ENCODE measurements at regions not wholly inside any gene's neighbourhood (a gene's known extent, or its start where the extent isn't known, plus 50 kb on each side); places are given as distances from the start of the nearest gene placed in this dataset.

- intact Hi-C loops (cut with DNase I): no loop called here
- DNase-seq (ENCODE audit: missing footprints) (no peak), ATAC-seq (no peak)
Observed at GRCh38 chr11:35073691-35074419, 65.1 kb upstream of the CD44 start.

GRCh38 chr11:35076201-35077100 is 62.5 kb upstream of the CD44 start:
- DNase-seq (ENCODE audit: missing footprints): no peak
- intact Hi-C loops (cut with DNase I): no loop called here
- ATAC-seq: peak; percentile 48

DNA sequence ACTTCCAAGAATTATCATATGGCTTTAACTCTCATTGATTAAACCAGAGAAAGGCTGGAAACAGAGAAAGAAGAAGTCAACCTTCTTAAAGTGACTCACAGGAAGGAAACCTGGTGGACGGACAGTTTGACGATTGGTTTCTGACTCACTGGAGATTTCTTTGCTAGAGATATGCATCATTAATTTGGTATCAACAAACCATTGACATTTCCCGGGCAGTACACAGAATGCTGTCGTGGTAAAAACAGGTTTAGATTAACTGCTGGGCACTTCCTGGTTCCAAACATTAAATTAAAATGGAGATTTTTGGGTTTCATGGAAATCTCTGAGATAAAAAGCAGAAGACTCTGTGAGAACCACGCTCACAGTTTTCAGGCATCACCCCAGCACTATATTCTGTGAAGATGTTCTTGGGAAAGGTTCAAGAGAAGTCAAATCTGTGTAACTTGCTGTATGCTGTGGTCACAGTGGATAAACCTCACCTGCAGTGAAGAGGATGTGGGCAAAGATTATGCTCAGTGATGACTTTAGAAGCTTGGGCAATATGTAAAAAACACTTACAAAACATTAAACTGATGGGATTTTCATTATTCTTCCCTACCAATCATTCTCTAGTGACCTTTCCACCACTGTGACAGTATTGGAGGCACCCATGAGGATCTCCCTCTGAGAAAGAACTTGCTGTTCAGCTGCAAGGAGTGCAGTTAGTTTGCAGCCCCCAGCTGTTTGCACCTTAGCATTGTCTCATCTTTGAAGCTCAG is 61.1 kb upstream of the CD44 start:
- no peak for ATAC-seq
- intact Hi-C loops (cut with DNase I): no loop called here

DNA sequence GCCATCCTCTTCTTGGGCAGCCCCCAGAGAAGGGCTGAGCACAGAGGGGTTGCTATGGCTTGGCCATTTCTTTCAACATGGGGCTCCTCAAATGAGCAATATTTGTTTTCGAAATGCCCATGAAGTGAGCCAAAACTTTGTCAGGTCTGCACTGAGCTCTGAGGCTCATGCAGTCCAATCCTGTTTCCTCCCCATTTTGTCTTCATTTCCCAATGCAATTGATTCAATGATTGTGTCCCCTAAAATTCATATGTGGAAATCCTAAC is 60.6 kb upstream of the CD44 start:
- intact Hi-C loops (cut with DNase I): no loop called here
- ATAC-seq: no peak

More for the DNA sequence above, 61.1 kb upstream of the CD44 start:
- DNase-seq (ENCODE audit: missing footprints): no peak

GRCh38 chr11:35079611-35080010 is 59.4 kb upstream of the CD44 start:
- ATAC-seq (no peak), DNase-seq (ENCODE audit: missing footprints) (no peak)
- intact Hi-C loops (cut with DNase I): loop anchor here (10.0 kb wide), 2 partner anchors 155 to 165 kb away; partner anchors contain the start of genes APIP and PDHX

More for the DNA sequence above, 60.6 kb upstream of the CD44 start:
- no peak for DNase-seq (ENCODE audit: missing footprints)

DNA sequence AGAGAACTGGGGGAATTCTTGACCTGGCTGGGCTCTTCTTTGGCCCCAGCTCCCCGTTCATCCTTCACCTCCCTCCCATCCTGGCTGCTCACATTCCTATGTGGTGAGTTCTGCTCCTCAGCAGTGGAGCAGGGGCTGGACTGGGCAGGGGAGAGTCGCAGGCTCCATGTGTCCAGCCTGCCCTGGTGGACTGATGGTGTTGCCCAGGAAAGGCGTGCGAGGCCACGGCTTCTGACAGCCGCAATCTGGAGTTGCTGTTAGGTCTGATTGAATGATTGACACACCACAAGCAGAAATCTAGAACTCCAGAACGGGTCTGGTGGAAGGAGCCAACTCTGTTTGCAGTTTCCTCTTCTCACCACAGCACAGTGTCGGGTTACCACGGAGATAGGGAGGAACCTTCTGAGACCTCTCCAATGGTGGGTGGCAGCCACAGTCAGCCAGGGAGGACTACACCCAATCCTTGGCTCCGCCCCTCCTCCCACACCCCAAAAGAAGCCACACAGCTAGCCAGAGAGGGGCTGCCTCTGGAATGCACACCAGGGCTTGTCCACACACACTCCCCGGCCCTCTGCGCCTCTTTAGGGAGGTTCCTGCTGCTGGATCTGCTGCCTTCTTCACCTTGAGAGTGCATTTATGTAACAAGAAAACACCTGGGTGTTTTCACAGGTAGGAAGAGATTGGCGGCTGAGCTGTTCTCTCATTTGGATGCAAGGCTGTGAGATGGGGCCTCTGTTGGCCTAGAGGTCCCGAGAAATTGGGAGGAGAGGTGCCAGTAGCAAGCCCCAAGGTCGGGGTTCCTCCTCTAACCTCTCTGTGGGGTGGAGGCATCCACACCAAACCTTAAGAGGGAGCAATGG is 56.4 kb upstream of the CD44 start:
- ATAC-seq (peak; percentile 63), DNase-seq (ENCODE audit: missing footprints) (peak; percentile 87)
- intact Hi-C loops (cut with DNase I): loop anchor here (10.0 kb wide), 2 partner anchors 152 to 168 kb away; partner anchors contain the start of genes APIP and PDHX

- intact Hi-C loops (cut with DNase I): loop anchor here (10.0 kb wide), 2 partner anchors 152 to 168 kb away; partner anchors contain the start of genes APIP and PDHX
- DNase-seq (ENCODE audit: missing footprints): no peak
- ATAC-seq: no peak
Observed at GRCh38 chr11:35083181-35083430, 55.9 kb upstream of the CD44 start.

GRCh38 chr11:35083431-35084238 is 55.3 kb upstream of the CD44 start:
- intact Hi-C loops (cut with DNase I): loop anchor here (10.0 kb wide), 2 partner anchors 151 to 169 kb away; partner anchors contain the start of genes APIP and PDHX
- ATAC-seq (peak; percentile 49), DNase-seq (ENCODE audit: missing footprints) (peak; percentile 72)

DNA sequence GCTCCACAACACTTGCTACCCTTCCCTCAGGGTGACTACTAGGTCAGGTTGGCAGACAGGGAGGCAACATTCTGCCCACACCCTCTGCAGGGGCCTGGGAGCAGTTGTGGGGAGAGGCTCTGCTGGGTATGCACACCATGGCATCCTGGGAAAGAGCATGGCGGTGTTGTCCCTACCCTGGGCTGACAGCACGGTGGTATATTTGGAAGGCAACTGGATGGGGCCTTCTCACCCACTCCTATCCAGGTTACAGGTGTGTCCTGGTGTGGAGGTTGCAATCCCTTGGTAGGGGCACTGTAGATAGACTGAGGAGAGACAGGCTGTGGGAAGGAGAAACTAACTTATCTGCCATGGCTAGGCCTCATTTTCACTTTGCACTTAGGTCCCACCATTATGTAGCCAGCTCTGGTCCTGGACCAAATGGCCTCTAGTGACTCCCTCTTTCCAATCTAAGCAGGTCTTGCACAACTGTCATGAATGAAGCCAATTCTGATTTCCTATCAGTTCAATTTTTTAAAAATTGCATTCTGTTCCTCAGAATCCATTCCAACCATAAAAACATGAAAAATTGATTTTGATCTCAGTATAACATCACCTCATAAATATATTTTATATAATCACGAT is 54.0 kb upstream of the CD44 start:
- ATAC-seq (no peak), DNase-seq (ENCODE audit: missing footprints) (no peak)
- intact Hi-C loops (cut with DNase I): loop anchor here (10.0 kb wide), 2 partner anchors 150 to 170 kb away; partner anchors contain the start of genes APIP and PDHX

DNA sequence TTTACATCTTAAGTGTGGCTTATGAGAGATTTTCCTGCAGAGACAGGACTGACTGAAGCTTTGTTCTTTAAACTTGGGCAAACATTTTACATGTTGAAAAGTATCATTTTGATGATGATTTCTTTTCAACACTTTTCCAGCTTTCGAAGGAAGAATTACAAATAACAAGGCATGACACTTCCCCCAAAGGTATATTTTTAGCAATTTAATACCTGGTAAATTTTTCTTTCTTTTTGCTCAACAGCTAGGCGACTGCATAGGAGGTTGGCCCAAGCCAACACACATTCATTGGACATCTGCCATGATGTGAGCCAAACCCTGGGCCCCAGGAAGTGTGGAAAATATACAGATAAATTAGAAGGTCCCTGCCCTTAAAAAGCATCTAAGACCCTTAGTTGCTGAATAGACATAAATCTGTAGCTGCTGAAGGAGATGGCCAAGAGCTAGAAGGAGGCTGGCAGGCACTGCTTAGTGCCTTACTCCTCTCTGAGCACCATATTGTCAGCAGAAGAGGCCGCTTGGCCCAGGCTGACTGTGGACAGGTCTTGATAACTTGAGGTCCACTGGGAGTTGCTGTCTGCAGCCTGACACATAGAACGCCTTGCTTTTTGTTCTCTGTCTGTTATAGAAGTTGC is 53.3 kb upstream of the CD44 start:
- intact Hi-C loops (cut with DNase I): loop anchor here (10.0 kb wide), 2 partner anchors 149 to 171 kb away; partner anchors contain the start of genes APIP and PDHX
- DNase-seq (ENCODE audit: missing footprints) (peak; percentile 82), ATAC-seq (peak; percentile 77)

DNA sequence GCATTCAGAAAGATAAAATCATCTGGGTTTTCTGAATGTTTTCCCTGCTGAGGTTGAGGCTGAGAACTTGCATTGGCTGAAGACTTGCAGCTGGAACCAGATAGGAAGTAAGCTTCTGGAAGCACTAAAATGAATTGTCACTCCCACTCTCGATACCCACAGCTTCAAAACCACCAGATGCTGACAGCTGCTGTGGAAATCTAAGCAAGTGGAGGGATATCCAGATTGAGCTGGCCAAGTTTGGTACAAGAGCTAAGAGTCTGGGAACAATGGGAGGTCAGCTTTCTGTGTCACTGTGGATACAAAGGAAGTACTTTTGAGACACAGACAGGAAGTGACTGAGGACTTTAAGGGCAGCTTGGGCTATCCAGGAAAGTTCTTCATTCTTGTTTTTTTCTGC is 51.3 kb upstream of the CD44 start:
- no peak for DNase-seq (ENCODE audit: missing footprints)
- intact Hi-C loops (cut with DNase I): loop anchor here (10.0 kb wide), 2 partner anchors 147 to 173 kb away; partner anchors contain the start of genes APIP and PDHX
- peak; percentile 74 for ATAC-seq

GRCh38 chr11:35088226-35088625 is 50.7 kb upstream of the CD44 start:
- ATAC-seq (no peak), DNase-seq (ENCODE audit: missing footprints) (no peak)
- intact Hi-C loops (cut with DNase I): loop anchor here (10.0 kb wide), 2 partner anchors 147 to 173 kb away; partner anchors contain the start of genes APIP and PDHX

GRCh38 chr11:35088676-35089075 is 50.3 kb upstream of the CD44 start:
- intact Hi-C loops (cut with DNase I): loop anchor here (10.0 kb wide), 2 partner anchors 146 to 174 kb away; partner anchors contain the start of genes APIP and PDHX
- ATAC-seq (no peak), DNase-seq (ENCODE audit: missing footprints) (no peak)

Measured in Right ventricle myocardium inferior (tissue), 1 donor.